H9 (cell line): ENCODE measurements at regions not wholly inside any gene's neighbourhood (a gene's known extent, or its start where the extent isn't known, plus 50 kb on each side); places are given as distances from the start of the nearest gene placed in this dataset.

ENCODE experiments used
- DNase-seq: peaks from one replicate; pipeline ENCODE4 v3.0.0-alpha.2; 2017
- H2AFZ ChIP-seq: one replicate; pipeline ENCODE4 v1.6.1; 2013; ENCODE audit warnings: mild to moderate bottlenecking, low read length, control low read depth, moderate library complexity
- H2AK5ac ChIP-seq: 2 replicates; pipeline ENCODE4 v1.6.1; 2013; ENCODE audit warnings: low read length, control low read depth, mixed read lengths; ENCODE audit not compliant: insufficient read length
- H2BK120ac ChIP-seq: one replicate; pipeline ENCODE4 v1.6.1; 2013; ENCODE audit warnings: low read depth, mild to moderate bottlenecking, low read length, control low read depth, inconsistent platforms; ENCODE audit not compliant: poor library complexity, severe bottlenecking
- H2BK12ac ChIP-seq: 2 replicates; pipeline ENCODE4 v1.6.1; 2013; ENCODE audit warnings: low read length, control low read depth, mixed read lengths, low read depth; ENCODE audit not compliant: insufficient read length
- H2BK15ac ChIP-seq: 2 replicates; pipeline ENCODE4 v1.6.1; 2013; ENCODE audit warnings: low read depth, low read length, control low read depth
- H2BK20ac ChIP-seq: one replicate; pipeline ENCODE4 v1.6.1; 2013; ENCODE audit warnings: low read depth, mild to moderate bottlenecking, low read length, control low read depth, inconsistent platforms; ENCODE audit not compliant: poor library complexity, severe bottlenecking
- H2BK5ac ChIP-seq: 2 replicates; pipeline ENCODE4 v1.6.1; 2013; ENCODE audit warnings: low read length, control low read depth, mixed read lengths; ENCODE audit not compliant: insufficient read length
- H3K14ac ChIP-seq: 2 replicates; pipeline ENCODE4 v1.6.1; 2013; ENCODE audit warnings: low read length, control low read depth; ENCODE audit not compliant: insufficient read depth
- H3K18ac ChIP-seq: 2 replicates; pipeline ENCODE4 v1.6.1; 2013; ENCODE audit warnings: low read depth, mild to moderate bottlenecking, mixed read lengths, low read length, control low read depth; ENCODE audit not compliant: insufficient read length
- H3K23ac ChIP-seq: 2 replicates; pipeline ENCODE4 v1.6.1; 2013; ENCODE audit warnings: low read length, control low read depth, mixed read lengths, low read depth; ENCODE audit not compliant: insufficient read length
- H3K23me2 ChIP-seq: 2 replicates; pipeline ENCODE4 v1.6.1; 2013; ENCODE audit warnings: low read depth, mild to moderate bottlenecking, mixed read lengths, low read length, control low read depth; ENCODE audit not compliant: insufficient read length, poor library complexity, severe bottlenecking
- H3K27ac ChIP-seq: 2 replicates; pipeline ENCODE4 v1.5.1; 2013; ENCODE audit warnings: low read length, control low read depth, mixed read lengths, low read depth; ENCODE audit not compliant: insufficient read length
- H3K27me3 ChIP-seq: 2 replicates; pipeline ENCODE4 v1.6.1; 2013; ENCODE audit warnings: low read length, control low read depth, inconsistent platforms; ENCODE audit not compliant: insufficient read depth
- H3K4ac ChIP-seq: 2 replicates; pipeline ENCODE4 v1.6.1; 2013; ENCODE audit warnings: low read depth, mild to moderate bottlenecking, control low read depth, inconsistent platforms, low read length, moderate library complexity
- H3K4me1 ChIP-seq: 2 replicates; pipeline ENCODE4 v1.6.1; 2013; ENCODE audit warnings: low read length, control low read depth, inconsistent platforms; ENCODE audit not compliant: insufficient read depth
- H3K4me2 ChIP-seq: 2 replicates; pipeline ENCODE4 v1.6.1; 2013; ENCODE audit warnings: low read length, control low read depth, mixed read lengths; ENCODE audit not compliant: insufficient read length, insufficient read depth
- H3K56ac ChIP-seq: 2 replicates; pipeline ENCODE4 v1.6.1; 2013; ENCODE audit warnings: low read depth, mild to moderate bottlenecking, mixed read lengths, low read length, control low read depth; ENCODE audit not compliant: insufficient read length
- H3K79me1 ChIP-seq: 2 replicates; pipeline ENCODE4 v1.6.1; 2013; ENCODE audit warnings: low read depth, mild to moderate bottlenecking, moderate library complexity, low read length, control low read depth, inconsistent platforms; ENCODE audit not compliant: insufficient read depth, poor library complexity, severe bottlenecking
- H3K79me2 ChIP-seq: 2 replicates; pipeline ENCODE4 v1.6.1; 2013; ENCODE audit warnings: low read length, control low read depth, inconsistent platforms; ENCODE audit not compliant: insufficient read depth
- H3K9ac ChIP-seq: 2 replicates; pipeline ENCODE4 v1.6.1; 2013; ENCODE audit warnings: low read length, control low read depth, mixed read lengths; ENCODE audit not compliant: insufficient read length; ENCODE audit errors: extremely low read depth
- H3K9me3 ChIP-seq: one replicate; pipeline ENCODE4 v1.6.1; 2013; ENCODE audit warnings: low read depth, low read length, inconsistent platforms; ENCODE audit not compliant: control insufficient read depth
- H3T11ph ChIP-seq: one replicate; pipeline ENCODE4 v1.6.1; 2013; ENCODE audit warnings: mild to moderate bottlenecking, low read length, control low read depth, inconsistent platforms
- H4K20me1 ChIP-seq: one replicate; pipeline ENCODE4 v1.6.1; 2013; ENCODE audit not compliant: control insufficient read depth, insufficient read length, insufficient read depth
- H4K5ac ChIP-seq: 2 replicates; pipeline ENCODE4 v1.6.1; 2013; ENCODE audit warnings: low read depth, mild to moderate bottlenecking, mixed read lengths, low read length, control low read depth; ENCODE audit not compliant: insufficient read length
- H4K8ac ChIP-seq: replicated peaks from 2 replicates; pipeline ENCODE4 v1.6.1; 2013; ENCODE audit warnings: low read length, control low read depth, mixed read lengths, low read depth; ENCODE audit not compliant: insufficient read length
- H4K91ac ChIP-seq: 2 replicates; pipeline ENCODE4 v1.6.1; 2013; ENCODE audit warnings: low read depth, mild to moderate bottlenecking, moderate library complexity, mixed read lengths, low read length, control low read depth; ENCODE audit not compliant: insufficient read length
- H3K27ac Mint-ChIP-seq, 3 experiments: 2 replicates in 2 of 3; 3 replicates in 1 of 3; pipeline ENCODE4 v1.8.0; 2020 to 2021; ENCODE audit warnings: mixed read lengths in 3 of 3, mild to moderate bottlenecking in 1 of 3, moderate library complexity in 1 of 3
- H3K27me3 Mint-ChIP-seq: 2 replicates; pipeline ENCODE4 v1.8.0; 2021; ENCODE audit warnings: low read depth, mild to moderate bottlenecking, moderate library complexity, mixed read lengths
- H3K36me3 Mint-ChIP-seq, 3 experiments: 2 replicates in 2 of 3; 3 replicates in 1 of 3; pipeline ENCODE4 v1.8.0; 2020 to 2021; ENCODE audit warnings: low read depth in 3 of 3, mixed read lengths in 3 of 3; ENCODE audit not compliant: insufficient read depth in 1 of 3
- H3K4me1 Mint-ChIP-seq, 2 experiments: 2 replicates each; pipeline ENCODE4 v1.8.0; 2020; ENCODE audit warnings: mixed read lengths in 2 of 2
- H3K4me3 Mint-ChIP-seq, 2 experiments: 2 replicates in 1 of 2; 3 replicates in 1 of 2; pipeline ENCODE4 v1.8.0; 2020 to 2021; ENCODE audit warnings: mild to moderate bottlenecking in 2 of 2, mixed read lengths in 2 of 2, moderate library complexity in 1 of 2
- H3K9me3 Mint-ChIP-seq, 2 experiments: 2 replicates in 1 of 2; 3 replicates in 1 of 2; pipeline ENCODE4 v1.8.0; 2020; ENCODE audit warnings: mild to moderate bottlenecking in 2 of 2, mixed read lengths in 2 of 2, moderate library complexity in 1 of 2
- CTCF ChIP-seq: fragments of 200-600 bp; sonication (generic); conservative IDR thresholded peaks from 3 replicates; pipeline ENCODE4 v1.8.0; 2021; ENCODE audit warnings: antibody characterized with exemption, mild to moderate bottlenecking
- WGBS: extraction: QIAGEN DNeasy Blood & Tissue Kit; methylation state at CpG from one replicate; pipeline ENCODE4 v1.1.7; 2013; ENCODE audit warnings: missing lambda C conversion rate, low lambda C conversion rate, mixed read lengths; ENCODE audit not compliant: insufficient read length; ENCODE audit errors: extremely low coverage; 5-methylcytosine and 5-hydroxymethylcytosine counted together

DNA sequence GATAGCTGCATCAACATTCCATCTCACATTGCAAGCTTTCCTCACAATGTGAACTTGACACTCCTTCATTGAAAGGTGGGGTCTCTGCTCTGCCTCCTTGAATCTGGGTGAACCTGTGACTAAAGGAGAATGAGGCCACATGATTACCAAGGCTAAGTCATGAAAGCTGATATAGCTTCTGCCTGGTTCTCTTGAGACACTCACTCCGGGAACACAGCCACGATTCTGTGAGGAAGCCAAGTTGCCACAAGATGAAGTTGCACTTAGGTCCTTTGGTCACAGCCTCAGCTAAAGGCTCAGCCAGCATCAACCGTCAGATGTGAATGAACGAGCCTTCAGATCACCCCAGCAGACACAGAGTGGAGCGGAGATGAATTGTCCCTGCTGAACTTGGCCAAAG lies 94.7 kb upstream of the FAM136A start:
- Histone ChIP-seq H3K4me2 (no peak overlapping the region), H3K9ac (no peak overlapping the region), H3K56ac (no peak overlapping the region), H2BK120ac (no peak overlapping the region), H3K4me1 (no peaks in the 10 kb centered on the region), H3K4ac (no peak overlapping the region), H4K91ac (no peak overlapping the region), H3K79me2 (no peaks in the 10 kb centered on the region), H3K23me2 (no peaks in the 10 kb centered on the region), H3T11ph (no peak overlapping the region), H2BK15ac (no peak overlapping the region), H3K9me3 (no peaks in the 10 kb centered on the region), H3K79me1 (no peaks in the 10 kb centered on the region), H3K18ac (no peak overlapping the region), H2BK5ac (no peak overlapping the region), H4K5ac (no peak overlapping the region), H2BK12ac (no peak overlapping the region), H3K27ac (no peak overlapping the region), H3K27me3 (no peaks in the 10 kb centered on the region), H4K8ac (no peak overlapping the region), H3K23ac (no peak overlapping the region), H2AFZ (no peak overlapping the region), H4K20me1 (no peaks in the 10 kb centered on the region), H2BK20ac (no peak overlapping the region), H2AK5ac (no peak overlapping the region), H3K14ac (no peak overlapping the region)
- Mint-ChIP-seq H3K4me3 (no peak overlapping the region), H3K36me3 (no peaks in the 10 kb centered on the region), H3K9me3 (no peaks in the 10 kb centered on the region), H3K27ac (no peak overlapping the region), H3K4me1 (no peaks in the 10 kb centered on the region), H3K27me3 (peaks cover 36% of the 10 kb centered on the region)
- no peak for TF ChIP-seq CTCF
- WGBS: no CpG with 5 or more reads among the region's 5 CpGs
- no peak for DNase-seq
